Breast epithelium (tissue), 4 donors: ENCODE measurements at regions not wholly inside any gene's neighbourhood (a gene's known extent, or its start where the extent isn't known, plus 50 kb on each side); places are given as distances from the start of the nearest gene placed in this dataset.
"Not testable (repeated sequence)": the region's sequence is repeated elsewhere in the genome, so short reads cannot be mapped to it uniquely, and the experiment has no call there.

Experiments
- DNase-seq, 2 donors: peaks; one replicate each; pipeline ENCODE4 v3.0.0-alpha.2; 2019; ENCODE audit warnings: low spot score in 2 of 2
- H3K27ac ChIP-seq, 2 donors: fragments of 200-600 bp; sonication (generic) in 1 of 2; one replicate each; pipeline ENCODE4 v1.5.1; 2016 to 2019; ENCODE audit warnings: mild to moderate bottlenecking in 1 of 2
- H3K27me3 ChIP-seq, 2 donors: fragments of 200-600 bp; sonication (generic) in 1 of 2; one replicate each; pipeline versions ENCODE4 v1.5.1 to v1.6.0; 2017 to 2019; ENCODE audit warnings: control low read depth in 1 of 2, mild to moderate bottlenecking in 1 of 2
- H3K36me3 ChIP-seq: fragments of 200-600 bp; one replicate; pipeline ENCODE4 v1.5.1; 2019
- H3K4me1 ChIP-seq, 2 donors: fragments of 200-600 bp; sonication (generic); one replicate each; pipeline ENCODE4 v1.5.1; 2016 to 2019; ENCODE audit warnings: control low read depth in 1 of 2
- H3K4me3 ChIP-seq, 3 donors: fragments of 200-600 bp; sonication (generic); 1 replicate in 2 of 3; 2 replicates in 1 of 3; pipeline ENCODE4 v1.5.1; 2016 to 2019; ENCODE audit warnings: mild to moderate bottlenecking in 3 of 3, moderate library complexity in 2 of 3
- H3K9me3 ChIP-seq, 2 donors: fragments of 200-600 bp; sonication (generic) in 1 of 2; one replicate each; pipeline ENCODE4 v1.5.1; 2016 to 2019; ENCODE audit warnings: control low read depth in 1 of 2
- CTCF ChIP-seq, 3 donors: fragments of 450-650 bp; IDR thresholded peaks; one replicate each; pipeline ENCODE4 v1.5.1; 2016 to 2017; ENCODE audit warnings: antibody characterized with exemption in 3 of 3, mild to moderate bottlenecking in 3 of 3, moderate library complexity in 3 of 3
- POLR2A ChIP-seq: fragments of 450-650 bp; IDR thresholded peaks from one replicate; pipeline ENCODE4 v1.6.1; 2016; ENCODE audit warnings: antibody characterized with exemption, mild to moderate bottlenecking, moderate library complexity
- POLR2AphosphoS5 ChIP-seq, 3 donors: sonication (generic); formaldehyde crosslinking; IDR thresholded peaks; one replicate each; pipeline ENCODE4 v1.6.1; 2017; ENCODE audit warnings: antibody characterized with exemption in 3 of 3
- intact Hi-C: fragments of 100-400 bp; cut with DNase I; formaldehyde crosslinking; loops from one replicate; pipeline ENCODE4 v1.15.1; 2023; ENCODE audit warnings: low total_unique reads

- no peaks in the 10 kb centered on the region for H3K9me3 ChIP-seq
- intact Hi-C loops = no loop called here
- no peak for DNase-seq
- no peaks in the 10 kb centered on the region for H3K27me3 ChIP-seq
- no peaks in the 10 kb centered on the region for H3K36me3 ChIP-seq
- no peaks in the 10 kb centered on the region for H3K4me1 ChIP-seq
- no peak for TF ChIP-seq POLR2A
- no peak for TF ChIP-seq POLR2AphosphoS5 (IDR thresholded peaks at IDR 0.05)
- no peak for TF ChIP-seq CTCF (IDR thresholded peaks at IDR 0.05)
- H3K27ac ChIP-seq = no peak overlapping the region
- no peak overlapping the region for H3K4me3 ChIP-seq
Measured at GRCh38 chr7:136392856-136393255, 415.7 kb upstream of the MTPN start.

GRCh38 chr7:136391371-136391770 is 414.2 kb upstream of the MTPN start:
- TF ChIP-seq POLR2AphosphoS5 (IDR thresholded peaks at IDR 0.05) (no peak), CTCF (IDR thresholded peaks at IDR 0.05) (no peak), POLR2A (no peak)

GRCh38 chr7:136389933-136390332 is 412.8 kb upstream of the MTPN start:
- Histone ChIP-seq H3K4me3 (no peak overlapping the region), H3K27ac (no peak overlapping the region), H3K4me1 (no peaks in the 10 kb centered on the region), H3K27me3 (no peaks in the 10 kb centered on the region), H3K36me3 (no peaks in the 10 kb centered on the region), H3K9me3 (no peaks in the 10 kb centered on the region)
- intact Hi-C loops = no loop called here
- DNase-seq = no peak
- no peak for TF ChIP-seq POLR2A
- no peak for TF ChIP-seq CTCF (IDR thresholded peaks at IDR 0.05)
- no peak for TF ChIP-seq POLR2AphosphoS5 (IDR thresholded peaks at IDR 0.05)

More at GRCh38 chr7:136391371-136391770, 414.2 kb upstream of the MTPN start:
- Histone ChIP-seq H3K4me3 (no peak overlapping the region), H3K27ac (no peak overlapping the region), H3K9me3 (no peaks in the 10 kb centered on the region), H3K4me1 (no peaks in the 10 kb centered on the region), H3K36me3 (no peaks in the 10 kb centered on the region), H3K27me3 (no peaks in the 10 kb centered on the region)
- DNase-seq = no peak
- intact Hi-C loops = no loop called here

- Histone ChIP-seq H3K4me1 (no peaks in the 10 kb centered on the region), H3K4me3 (no peak overlapping the region), H3K27me3 (no peaks in the 10 kb centered on the region), H3K27ac (no peak overlapping the region), H3K9me3 (no peaks in the 10 kb centered on the region), H3K36me3 (no peaks in the 10 kb centered on the region)
- TF ChIP-seq POLR2AphosphoS5 (IDR thresholded peaks at IDR 0.05) = no peak
- no peak for TF ChIP-seq CTCF (IDR thresholded peaks at IDR 0.05)
- TF ChIP-seq POLR2A = no peak
- intact Hi-C loops = no loop called here
- DNase-seq = no peak
Measured at GRCh38 chr7:136386876-136387275, 409.7 kb upstream of the MTPN start.

GRCh38 chr7:136371409-136371808 is 394.2 kb upstream of the MTPN start:
- DNase-seq, H3K4me3 ChIP-seq, H3K4me1 ChIP-seq, intact Hi-C loops, H3K9me3 ChIP-seq, H3K27me3 ChIP-seq, H3K27ac ChIP-seq, H3K36me3 ChIP-seq: not testable (repeated sequence)

- no peak for DNase-seq
- Histone ChIP-seq H3K27ac (no peak overlapping the region), H3K9me3 (no peaks in the 10 kb centered on the region), H3K4me3 (no peak overlapping the region), H3K36me3 (no peaks in the 10 kb centered on the region), H3K27me3 (no peaks in the 10 kb centered on the region), H3K4me1 (no peaks in the 10 kb centered on the region)
- TF ChIP-seq POLR2AphosphoS5 (IDR thresholded peaks at IDR 0.05) (no peak), CTCF (IDR thresholded peaks at IDR 0.05) (no peak), POLR2A (no peak)
- intact Hi-C loops = no loop called here
Measured at GRCh38 chr7:136370137-136370536, 393.0 kb upstream of the MTPN start.
